Suprapubic skin (tissue), 4 donors: ENCODE measurements at regions not wholly inside any gene's neighbourhood (a gene's known extent, or its start where the extent isn't known, plus 50 kb on each side); places are given as distances from the start of the nearest gene placed in this dataset.
"Not testable (repeated sequence)": the region's sequence is repeated elsewhere in the genome, so short reads cannot be mapped to it uniquely, and the experiment has no call there.

Experiments used
- POLR2A ChIP-seq, 2 donors: fragments of 450-650 bp; IDR thresholded peaks; one replicate each; pipeline ENCODE4 v1.6.1; 2017; ENCODE audit warnings: antibody characterized with exemption in 2 of 2, mild to moderate bottlenecking in 2 of 2, moderate library complexity in 2 of 2
- POLR2AphosphoS5 ChIP-seq, 3 donors: sonication (generic); formaldehyde crosslinking; IDR thresholded peaks; one replicate each; pipeline ENCODE4 v1.6.1; 2017; ENCODE audit warnings: antibody characterized with exemption in 3 of 3
- TF ChIP-seq, protein P1 (sequence below), 2 donors: fragments of 200-600 bp in 1 of 2; fragments of 450-650 bp in 1 of 2; sonication (generic) in 1 of 2; IDR thresholded peaks; one replicate each; pipeline ENCODE4 v1.5.1; 2016 to 2019; ENCODE audit warnings: antibody characterized with exemption in 2 of 2, mild to moderate bottlenecking in 1 of 2, moderate library complexity in 1 of 2

DNA sequence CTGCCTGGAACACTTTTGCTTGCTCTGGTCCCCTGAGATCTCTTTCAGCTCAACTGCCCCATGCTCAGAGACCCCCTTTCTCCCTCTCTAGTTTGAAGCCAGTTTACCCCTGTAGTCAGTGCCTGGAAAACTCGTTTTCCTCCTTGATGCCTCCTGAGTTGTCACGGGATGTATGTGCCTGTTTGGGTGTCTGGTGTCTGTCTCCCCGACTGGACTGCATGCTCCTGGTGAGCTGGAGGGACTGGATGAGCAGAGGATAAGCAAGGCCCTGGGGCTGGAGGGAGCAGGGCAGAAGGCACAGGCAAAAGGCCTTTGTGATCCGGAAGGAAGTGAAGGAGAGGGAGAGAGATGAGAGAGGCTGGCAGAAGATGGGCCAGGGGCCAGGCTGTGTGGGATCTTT lies 120.3 kb upstream of the ZNF195 start:
- TF ChIP-seq, protein P1, sequence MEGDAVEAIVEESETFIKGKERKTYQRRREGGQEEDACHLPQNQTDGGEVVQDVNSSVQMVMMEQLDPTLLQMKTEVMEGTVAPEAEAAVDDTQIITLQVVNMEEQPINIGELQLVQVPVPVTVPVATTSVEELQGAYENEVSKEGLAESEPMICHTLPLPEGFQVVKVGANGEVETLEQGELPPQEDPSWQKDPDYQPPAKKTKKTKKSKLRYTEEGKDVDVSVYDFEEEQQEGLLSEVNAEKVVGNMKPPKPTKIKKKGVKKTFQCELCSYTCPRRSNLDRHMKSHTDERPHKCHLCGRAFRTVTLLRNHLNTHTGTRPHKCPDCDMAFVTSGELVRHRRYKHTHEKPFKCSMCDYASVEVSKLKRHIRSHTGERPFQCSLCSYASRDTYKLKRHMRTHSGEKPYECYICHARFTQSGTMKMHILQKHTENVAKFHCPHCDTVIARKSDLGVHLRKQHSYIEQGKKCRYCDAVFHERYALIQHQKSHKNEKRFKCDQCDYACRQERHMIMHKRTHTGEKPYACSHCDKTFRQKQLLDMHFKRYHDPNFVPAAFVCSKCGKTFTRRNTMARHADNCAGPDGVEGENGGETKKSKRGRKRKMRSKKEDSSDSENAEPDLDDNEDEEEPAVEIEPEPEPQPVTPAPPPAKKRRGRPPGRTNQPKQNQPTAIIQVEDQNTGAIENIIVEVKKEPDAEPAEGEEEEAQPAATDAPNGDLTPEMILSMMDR (IDR thresholded peaks at IDR 0.05): not testable (repeated sequence)
- TF ChIP-seq POLR2A, POLR2AphosphoS5 (IDR thresholded peaks at IDR 0.05): not testable (repeated sequence)
